CD4-positive, alpha-beta T cell treated with Interleukin-4 for 1 hour (primary cell): ENCODE measurements at regions not wholly inside any gene's neighbourhood (a gene's known extent, or its start where the extent isn't known, plus 50 kb on each side); places are given as distances from the start of the nearest gene placed in this dataset.
"Not testable (repeated sequence)": the region's sequence is repeated elsewhere in the genome, so short reads cannot be mapped to it uniquely, and the experiment has no call there.

ENCODE experiments used
- DNase-seq, 2 donors: peaks; one replicate each; pipeline ENCODE4 v3.0.0-alpha.2; 2020 to 2022

DNA sequence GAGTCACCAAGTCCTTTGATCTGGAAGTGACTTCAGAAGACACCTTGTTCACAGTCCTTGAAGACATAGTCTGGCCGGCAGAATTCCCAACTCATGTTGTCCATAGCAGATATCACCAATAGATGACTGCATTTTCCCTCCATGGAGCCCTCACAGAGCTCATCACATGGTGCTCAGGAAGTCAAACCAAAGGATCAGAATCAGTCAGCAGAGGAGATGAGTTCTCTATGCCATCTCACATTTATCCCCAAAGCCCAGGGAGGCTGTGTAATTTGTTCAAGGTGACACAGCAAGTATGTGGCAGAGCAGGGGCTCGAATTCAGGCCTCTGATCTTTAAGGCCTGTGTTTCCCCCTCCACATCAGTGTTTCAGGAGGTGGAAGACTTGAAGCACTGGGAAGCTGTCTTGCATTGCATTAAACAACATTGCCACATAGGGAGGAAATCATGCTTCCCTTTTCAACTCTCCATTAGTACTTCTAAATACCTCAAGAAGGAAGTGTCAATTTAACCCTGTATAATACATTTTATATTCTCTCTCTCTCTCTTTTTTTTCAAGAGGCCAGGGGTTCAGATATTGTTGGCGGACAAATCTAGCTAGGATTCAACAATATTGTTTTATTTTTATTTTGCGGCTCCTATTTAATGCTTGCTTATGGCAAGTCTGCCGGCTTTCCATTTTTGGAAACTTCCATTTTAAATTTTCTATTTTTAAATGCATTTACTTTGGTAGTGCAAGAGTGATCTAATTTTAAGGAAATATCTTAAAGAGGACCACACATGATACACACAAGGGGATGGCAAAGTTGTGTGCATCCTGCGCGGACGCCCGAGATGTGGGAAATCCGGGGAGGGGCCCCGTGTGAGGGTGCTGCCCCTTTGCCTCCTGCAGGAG is 61.9 kb downstream of the NPIPB5 start:
- not testable (repeated sequence) for DNase-seq

DNA sequence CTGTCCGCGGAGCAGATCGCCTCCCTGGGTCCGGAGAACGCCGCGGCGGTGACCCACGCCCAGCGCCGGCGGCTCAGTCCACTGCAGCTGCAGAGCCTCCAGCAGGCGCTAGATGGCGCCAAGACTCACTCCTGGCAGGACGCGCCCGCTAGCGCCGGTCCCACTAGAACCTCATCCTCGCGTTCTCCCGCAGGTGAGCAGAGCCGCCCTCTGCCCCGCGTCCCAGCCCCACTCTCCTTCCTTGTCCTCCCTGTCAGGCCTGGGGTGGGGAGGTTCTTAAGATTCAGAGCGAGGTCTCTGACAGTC is 62.5 kb downstream of the NPIPB5 start:
- DNase-seq: not testable (repeated sequence)

DNA sequence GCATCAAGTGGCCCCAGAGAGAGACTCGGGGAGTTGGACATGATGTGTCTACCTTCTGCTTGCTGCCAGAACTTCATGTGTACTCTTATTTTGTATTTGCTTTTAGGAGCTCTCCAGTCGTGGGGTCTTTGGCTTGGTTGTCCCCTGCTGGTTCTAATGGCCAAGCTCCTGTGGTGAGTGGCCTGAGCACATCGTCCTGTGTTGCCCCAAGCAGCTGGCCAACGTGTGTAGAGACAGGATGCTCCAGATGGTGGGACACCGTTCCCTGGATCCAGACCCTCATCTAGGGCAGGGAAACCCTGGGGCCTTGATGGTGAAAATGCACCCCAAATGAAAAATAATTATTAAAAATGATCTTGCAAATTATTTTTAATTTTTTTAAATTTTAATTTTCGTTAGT is 65.8 kb downstream of the NPIPB5 start:
- DNase-seq: not testable (repeated sequence)

DNA sequence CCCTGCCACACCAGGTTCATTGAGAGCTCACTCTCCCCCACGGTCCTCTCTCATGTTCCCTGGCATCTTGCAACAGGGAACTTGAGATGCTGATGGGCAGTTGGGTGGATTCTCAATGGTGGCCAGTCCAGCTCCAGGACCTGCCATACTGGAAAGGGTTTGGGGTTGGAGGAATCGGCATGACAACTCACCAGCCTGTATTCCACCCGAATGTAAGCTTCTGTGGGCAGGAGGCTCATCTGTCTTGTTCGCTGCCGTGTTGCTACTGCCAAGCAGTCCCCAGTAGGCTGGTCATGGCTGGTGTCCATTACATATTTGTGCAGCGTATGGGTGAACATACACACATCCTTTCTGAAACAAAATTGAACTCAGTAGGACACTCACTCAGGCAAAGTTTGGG is 72.5 kb downstream of the NPIPB5 start:
- not testable (repeated sequence) for DNase-seq

DNA sequence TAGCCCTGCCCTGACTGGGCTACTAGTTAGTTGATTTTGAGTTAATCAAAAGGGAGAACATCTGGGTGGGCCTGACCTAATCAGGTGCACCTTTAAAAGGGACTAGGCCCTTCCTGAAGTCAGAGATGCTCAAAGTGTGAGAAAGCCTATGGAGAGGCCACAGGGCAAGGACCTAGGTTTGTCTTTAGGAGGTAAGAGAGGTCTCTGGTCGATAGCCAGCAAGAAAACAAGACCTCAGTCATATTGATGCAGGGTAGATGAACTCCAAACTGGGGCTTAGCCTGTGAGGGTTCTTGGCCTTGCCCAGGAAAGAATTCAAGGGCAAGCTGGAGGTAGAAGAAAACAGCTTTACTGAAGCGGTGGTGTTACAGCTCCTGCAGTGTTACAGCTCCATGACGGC is 73.8 kb downstream of the NPIPB5 start:
- not testable (repeated sequence) for DNase-seq

DNA sequence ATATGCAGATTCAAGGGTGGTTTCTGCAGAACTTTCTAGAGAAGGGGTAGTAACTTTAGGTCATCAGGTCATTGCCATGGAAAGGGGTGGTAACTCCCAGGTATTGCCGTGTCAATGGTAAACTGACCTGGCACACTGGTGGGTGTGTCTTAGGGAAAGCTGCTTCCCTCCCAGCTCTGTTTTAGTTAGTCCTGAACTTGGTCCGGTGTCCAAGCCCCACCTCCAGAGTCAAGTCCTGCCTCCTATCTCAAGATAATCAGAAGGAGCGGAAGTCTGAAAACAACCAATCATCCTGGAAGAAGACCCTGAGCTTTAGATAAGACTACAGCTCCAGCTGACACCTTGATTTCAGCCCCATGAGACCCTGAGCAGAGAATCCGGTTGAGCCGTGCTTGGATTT is 74.2 kb downstream of the NPIPB5 start:
- DNase-seq: not testable (repeated sequence)

DNA sequence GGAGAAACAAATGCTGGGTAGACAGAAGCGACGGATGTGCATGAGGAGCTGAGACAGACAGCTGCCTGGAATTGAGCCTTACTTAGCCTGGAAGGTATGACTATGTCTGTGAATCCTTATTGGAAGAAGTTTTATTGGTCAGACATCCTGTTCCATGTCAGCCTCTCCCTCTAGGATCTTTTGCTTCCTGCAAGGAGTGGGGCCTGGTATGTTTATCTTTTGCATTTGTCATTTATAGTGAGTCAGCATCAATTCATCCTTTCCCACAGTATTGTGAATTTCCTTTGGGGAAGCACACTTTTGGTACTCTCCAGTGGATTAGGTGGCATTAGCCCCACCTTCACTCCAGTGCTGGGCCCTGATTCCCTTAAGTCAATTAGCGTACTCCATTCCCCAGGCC is 74.7 kb downstream of the NPIPB5 start:
- not testable (repeated sequence) for DNase-seq

DNA sequence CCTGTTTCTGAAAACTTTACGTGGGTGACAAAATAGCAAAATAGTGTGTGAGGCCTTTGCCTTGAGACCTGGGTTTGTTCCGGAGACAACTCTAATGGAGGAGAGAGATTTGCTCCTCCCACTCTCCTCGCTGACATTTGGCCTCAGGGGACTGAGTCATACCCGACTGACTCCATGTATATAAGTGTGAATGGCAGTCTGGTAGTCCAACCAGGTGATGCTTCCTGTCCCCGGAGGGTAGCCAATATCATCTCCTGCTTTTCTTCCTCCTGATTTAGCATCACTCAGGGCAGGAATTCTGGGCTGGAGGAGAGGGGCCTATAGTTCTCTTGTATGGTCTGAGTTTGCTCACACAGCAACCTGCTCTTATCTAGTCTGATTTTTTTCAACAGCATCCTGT is 76.0 kb downstream of the NPIPB5 start:
- not testable (repeated sequence) for DNase-seq

DNA sequence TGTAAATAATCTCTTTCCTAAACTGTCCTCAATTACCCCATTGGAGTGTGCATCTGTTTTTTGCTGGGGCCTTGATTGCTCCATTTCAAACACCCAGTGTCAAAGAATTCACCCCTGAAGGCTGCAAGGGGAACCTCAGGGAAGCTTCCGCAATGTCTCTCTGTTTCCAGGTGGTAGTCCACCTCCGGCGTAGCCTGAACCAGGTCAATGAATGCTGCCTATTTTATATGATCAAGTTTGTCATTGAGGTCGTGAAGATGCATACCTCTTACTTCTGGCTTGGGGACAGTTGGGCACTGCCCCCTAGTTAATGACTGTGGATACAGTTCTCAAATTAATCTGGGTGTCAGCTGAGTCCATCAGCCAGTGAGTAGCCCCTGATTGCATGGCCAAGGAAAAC is 79.1 kb downstream of the NPIPB5 start:
- not testable (repeated sequence) for DNase-seq

DNA sequence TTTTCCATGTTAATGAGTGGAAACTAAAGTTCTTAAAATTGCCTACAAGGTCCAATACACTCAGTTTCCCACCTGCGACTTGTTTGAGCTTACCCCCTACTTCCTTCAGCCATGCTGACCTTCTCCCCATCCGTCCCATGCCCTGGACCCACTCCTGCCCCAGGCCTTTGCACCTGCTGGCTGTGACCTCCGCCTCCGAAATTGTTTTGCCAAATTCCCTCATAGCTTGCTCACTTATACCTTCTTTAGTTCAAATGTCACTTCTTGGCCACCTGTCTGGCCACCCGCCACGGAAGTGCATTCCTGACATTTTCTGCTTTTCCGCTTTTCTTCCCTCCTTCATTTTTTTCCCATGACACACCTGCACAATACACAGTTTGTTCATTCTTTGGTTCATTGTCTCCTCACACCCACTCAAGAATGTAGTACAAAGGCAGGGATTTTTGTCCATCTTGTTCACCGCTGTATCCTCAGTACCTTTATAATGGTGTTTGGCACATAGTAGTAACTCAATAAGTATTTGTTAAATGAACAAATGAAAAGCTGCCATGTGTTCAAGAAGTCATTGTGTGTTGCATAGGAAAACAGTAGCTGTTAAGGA is 85.9 kb downstream of the NPIPB5 start:
- DNase-seq: not testable (repeated sequence)

DNA sequence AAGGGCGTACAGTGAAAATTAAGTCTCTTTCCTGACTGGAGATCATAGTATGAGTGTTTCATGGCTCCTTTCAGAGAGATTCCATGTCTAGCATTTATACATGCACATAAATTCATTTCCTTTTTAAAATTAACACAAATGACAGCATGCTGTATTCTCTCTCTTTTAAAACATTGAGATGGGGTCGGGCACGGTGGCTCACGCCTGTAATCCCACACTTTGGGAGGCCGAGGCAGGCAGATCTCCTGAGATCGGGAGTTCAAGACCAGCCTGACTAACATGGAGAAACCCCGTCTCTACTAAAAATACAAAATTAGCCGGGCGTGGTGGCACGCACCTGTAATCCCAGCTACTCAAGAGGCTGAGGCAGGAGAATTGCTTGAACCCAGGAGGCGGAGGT is 93.1 kb downstream of the NPIPB5 start:
- DNase-seq: not testable (repeated sequence)

DNA sequence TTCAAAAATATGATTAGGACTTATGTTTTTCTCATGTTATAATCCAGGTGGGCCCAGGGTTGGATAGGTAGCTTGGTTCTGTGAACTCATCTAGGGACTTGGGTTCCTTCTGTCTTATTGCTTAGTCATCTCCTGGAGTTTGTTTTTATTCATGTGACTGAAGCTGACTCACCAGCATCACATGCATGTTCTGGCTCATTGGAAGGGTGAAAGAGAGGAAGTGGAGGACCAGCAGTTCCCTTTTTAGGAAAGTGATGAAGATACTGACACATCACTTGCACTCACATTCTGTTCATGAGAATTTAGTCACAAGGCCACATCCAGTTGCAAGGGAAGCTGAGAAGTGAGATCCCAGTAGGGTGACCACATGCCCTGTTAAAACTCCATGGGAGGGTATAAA is 95.9 kb downstream of the NPIPB5 start:
- not testable (repeated sequence) for DNase-seq

DNA sequence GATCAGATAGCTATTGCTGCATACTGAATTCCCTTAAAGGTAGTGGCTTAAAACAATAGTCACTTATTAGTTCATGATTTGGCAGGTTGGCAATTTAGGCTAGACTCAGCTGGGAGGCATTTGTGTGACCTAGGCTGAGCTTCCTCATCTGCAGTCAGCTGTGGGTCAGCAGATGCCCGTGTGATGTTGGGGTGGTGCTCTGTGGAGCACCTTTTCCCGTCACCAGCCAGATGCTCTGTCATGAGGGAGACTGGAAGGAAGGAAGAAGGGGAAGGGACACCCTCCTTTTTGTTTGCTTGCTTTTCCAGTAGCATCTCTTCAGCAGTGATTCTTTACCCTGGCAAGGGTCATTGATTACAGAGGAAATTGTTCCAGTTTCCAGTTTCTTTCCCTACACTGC is 99.1 kb downstream of the NPIPB5 start:
- not testable (repeated sequence) for DNase-seq

DNA sequence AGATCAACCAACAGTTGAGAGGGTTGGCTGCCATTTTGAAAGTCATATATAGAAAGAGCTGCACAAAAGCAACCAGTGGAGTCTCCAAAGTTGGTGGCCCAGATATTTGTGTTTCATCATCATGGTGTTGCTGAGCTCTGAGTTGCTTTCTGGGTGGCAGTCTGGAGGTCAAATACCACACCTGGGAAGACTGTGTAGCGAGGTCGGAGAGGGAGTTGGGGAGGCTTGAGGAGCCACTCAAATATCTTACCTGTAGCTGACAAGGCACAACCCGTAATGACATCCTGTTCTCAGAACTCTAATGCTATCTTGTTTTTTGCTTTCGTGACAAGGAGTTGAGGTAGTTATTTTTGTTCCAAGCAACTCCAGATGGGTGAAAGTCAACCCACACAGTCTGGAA is 100.4 kb downstream of the NPIPB5 start:
- DNase-seq: not testable (repeated sequence)

DNA sequence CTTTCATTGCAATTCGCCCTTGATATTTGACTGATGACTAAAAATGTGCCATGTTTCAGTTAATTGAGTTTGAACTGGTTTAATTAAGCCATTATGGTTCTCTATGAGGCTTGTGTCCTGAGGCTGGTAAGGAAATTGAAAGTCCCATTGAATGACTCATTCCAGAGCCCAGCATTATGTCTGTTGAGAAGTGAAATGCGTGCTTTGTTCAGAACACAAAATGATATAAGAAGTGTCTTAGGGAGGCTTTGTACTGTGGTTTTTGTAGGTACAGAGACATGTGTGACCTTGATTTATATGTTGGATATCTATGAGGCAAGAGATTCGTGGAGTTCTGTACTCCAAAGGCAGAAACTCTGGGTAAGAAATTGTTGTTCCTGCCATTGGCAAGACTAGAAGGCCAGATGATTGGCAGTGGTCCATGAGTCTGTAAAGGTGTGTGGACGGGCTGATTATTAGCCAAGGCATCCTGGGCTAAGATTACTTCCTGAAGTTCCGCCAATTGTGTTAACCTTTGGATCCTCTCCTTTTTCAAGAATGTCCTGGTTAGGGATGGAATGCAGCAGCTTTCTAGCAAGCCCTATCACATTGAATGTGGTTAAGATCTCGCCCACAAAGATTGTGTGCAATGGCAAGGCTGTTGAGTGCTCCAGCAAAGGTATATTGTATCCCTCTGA is 103.7 kb downstream of the NPIPB5 start:
- DNase-seq: no peak

DNA sequence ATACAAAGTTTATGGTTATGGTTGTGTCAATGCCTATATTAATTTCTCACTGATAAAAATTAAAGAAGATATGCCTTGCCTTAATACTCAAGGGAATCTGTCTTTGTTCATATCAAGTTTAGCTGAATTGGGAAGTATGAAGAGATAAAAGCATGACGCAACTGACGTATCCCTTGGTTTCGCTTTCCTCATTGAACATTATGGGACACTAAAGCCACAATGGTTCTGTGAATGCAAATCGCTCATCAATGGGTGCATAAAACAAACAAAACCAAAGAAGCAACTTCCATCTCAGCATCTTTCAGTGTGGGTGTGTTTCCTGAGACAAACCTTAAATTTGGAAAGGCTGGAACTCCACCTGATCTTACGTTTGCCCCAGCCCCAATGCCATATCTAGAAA is 108.2 kb downstream of the NPIPB5 start:
- no peak for DNase-seq

DNA sequence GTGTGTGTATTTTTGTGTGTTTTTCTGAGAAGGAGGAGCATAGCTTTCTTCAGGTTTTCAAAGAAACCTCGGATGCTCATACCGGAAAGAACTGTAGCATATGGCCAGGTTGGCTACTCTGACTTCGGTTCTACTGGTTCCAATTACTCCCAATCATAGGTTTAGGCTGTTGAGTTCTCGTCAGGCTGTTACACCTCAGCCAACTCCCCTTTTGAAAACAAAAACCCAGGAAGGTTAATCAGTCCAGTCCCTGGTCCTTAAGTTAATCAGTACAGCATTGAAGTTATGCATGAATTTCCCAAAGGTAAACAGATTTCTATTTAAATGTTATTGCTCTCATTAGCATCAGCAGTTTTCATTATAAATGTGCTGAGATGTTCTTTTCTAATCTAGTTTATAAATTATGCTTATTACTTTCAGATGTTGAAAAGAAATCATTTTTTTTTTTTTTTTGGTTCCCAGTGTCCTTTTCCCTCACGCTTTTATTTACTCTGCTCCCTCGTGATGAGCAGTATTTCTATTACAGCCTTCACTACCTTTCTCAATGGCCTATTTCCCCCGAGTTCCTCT is 111.0 kb downstream of the NPIPB5 start:
- no peak for DNase-seq

DNA sequence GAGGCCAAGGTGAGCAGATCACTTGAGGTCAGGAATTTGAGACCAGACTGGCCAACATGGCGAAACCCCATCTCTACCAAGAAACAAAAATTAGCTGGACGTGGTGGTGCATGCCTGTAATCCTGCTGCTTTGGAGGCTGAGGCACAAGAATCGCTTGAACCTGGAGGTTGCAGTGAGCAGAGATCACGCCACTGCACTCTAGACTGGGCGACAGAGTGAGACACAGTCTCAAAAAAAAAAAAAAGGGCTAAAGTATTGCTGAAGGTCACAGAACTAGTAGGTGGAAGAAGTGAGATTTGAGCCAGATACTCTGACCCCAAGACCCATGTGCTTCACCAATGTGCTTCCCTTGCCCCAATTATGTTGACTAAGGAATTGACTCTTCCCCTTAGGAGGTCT is 112.0 kb downstream of the NPIPB5 start:
- no peak for DNase-seq

DNA sequence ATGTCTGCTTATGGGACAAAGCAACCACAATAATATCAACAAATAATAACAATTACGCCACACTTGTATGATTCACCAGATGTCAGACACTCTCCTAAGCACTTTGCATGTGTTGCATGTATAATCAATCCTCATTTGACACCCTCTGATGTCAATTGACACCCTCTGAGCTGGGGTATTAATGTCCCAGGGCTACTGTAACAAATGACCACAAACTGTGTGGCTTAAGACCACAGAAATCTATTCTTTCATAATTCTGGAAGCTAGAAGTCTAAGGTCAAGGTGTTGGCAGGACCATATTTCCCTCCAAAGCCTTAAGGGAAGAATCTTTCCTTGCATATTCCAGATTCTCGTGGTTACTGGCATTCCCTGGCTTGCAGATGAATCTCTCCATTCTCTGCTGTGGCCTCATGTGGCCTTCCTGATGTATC is 112.7 kb downstream of the NPIPB5 start:
- no peak for DNase-seq

DNA sequence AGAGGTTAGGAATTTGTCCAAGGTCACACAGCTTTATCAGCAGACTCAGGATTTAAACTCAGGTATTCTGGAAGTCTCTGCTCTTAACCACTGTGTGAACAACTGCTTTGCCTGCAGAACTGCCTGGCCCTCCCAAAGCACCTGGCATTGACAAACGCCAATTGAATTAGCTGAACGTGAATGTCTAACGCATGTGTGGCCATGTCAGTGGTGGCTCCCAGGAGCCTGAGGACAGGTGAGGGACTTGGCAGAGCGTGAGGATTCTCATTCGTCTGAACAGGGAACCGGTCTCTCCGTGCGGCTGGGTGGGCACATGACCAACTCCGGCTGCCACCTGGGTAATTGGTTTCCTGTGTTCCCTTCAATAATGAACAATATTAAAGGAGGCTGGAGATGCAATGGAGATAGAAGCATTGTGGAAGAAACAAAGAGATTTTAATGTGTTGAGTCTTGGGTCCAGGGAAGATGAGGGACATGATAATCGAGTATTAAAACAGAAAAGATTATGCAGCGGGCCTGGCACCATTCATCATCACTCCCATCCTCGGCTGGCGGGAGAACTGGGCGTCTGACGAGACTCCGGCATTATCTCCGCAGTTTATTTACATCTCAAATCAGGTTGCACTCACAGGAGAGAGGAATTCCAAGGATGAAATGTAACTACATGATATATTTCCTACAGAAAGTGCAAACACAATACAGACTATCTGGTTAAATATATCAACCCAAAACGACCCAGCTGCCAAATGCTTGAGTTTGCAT is 113.5 kb downstream of the NPIPB5 start:
- no peak for DNase-seq

DNA sequence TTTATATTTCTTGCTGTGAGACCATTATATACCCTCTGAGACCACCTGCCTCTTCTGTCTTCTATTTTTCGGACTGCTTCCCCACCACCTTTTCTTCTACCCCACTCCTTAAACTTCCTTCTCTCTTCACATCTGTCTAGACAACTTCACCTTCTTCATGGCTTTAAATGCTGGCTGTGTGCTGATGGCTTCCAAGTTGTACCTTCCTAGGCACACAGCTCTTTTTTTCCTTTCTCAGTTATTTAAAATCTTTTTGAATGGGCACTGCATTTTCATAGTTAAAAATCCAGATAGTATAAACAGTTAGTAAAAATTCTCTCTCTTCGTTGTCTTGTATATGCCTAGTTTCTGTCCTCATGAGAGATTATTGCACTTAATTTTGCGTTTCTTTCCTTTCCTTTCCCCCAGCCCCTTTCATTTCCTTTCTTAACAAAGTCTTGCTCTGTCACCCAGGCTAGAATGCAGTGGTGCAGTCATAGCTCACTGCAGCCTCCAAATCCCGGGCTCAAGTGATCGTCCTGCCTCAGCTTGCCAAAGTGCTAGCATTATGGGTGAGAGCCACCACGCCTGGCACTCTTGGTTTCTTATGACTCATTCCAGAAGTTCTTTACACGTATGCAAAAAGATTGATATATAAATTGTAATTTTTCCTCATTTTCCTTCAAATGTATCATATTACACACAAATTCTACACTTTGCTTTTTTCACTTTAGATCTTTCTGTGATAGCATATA is 114.3 kb downstream of the NPIPB5 start:
- DNase-seq: no peak

DNA sequence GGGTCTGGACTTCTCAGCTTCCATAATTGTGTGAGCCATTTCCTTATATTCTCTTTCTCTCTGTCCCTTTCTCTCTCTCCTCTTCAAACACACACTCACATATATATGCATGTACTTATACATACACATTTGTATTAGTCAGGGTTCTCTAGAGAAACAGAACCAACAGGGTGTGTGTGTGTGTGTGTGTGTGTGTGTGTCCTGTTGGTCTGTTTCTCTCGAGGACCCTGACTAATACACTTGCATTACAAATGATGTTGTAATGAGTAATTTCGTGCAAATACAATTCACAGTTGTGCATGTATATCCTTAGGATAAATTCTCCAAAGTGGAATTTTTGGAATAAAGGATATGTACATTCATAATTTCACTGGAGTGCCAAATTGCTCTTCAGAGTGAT is 115.3 kb downstream of the NPIPB5 start:
- DNase-seq: no peak
